ENCODE measurements at regions not wholly inside any gene's neighbourhood (a gene's known extent, or its start where the extent isn't known, plus 50 kb on each side); places are given as distances from the start of the nearest gene placed in this dataset.

- DNase-seq (ENCODE audit: low read depth) = no peak
These were observed 177.2 kb downstream of the POU4F1 start for GRCh38 chr13:78426183-78426582.

GRCh38 chr13:78420814-78421213 lies 182.5 kb downstream of the POU4F1 start:
- no peak for DNase-seq (ENCODE audit: low read depth)

GRCh38 chr13:78413887-78414553 lies 189.3 kb downstream of the POU4F1 start:
- no peak for DNase-seq (ENCODE audit: low read depth)

- DNase-seq (ENCODE audit: low read depth) = no peak
These were observed 192.5 kb downstream of the POU4F1 start for GRCh38 chr13:78410847-78411246.

GRCh38 chr13:78410164-78410563 lies 193.2 kb downstream of the POU4F1 start:
- no peak for DNase-seq (ENCODE audit: low read depth)

- no peak for DNase-seq (ENCODE audit: low read depth)
These were observed 194.2 kb downstream of the POU4F1 start for GRCh38 chr13:78409172-78409571.

GRCh38 chr13:78404846-78405360 lies 198.4 kb downstream of the POU4F1 start:
- no peak for DNase-seq (ENCODE audit: low read depth)

- no peak for DNase-seq (ENCODE audit: low read depth)
These were observed 200.5 kb downstream of the POU4F1 start for GRCh38 chr13:78402708-78403400.

- DNase-seq (ENCODE audit: low read depth) = no peak
These were observed 201.3 kb downstream of the POU4F1 start for GRCh38 chr13:78401873-78402707.

GRCh38 chr13:78398743-78399410 lies 204.5 kb downstream of the POU4F1 start:
- no peak for DNase-seq (ENCODE audit: low read depth)

- no peak for DNase-seq (ENCODE audit: low read depth)
These were observed 209.8 kb downstream of the POU4F1 start for GRCh38 chr13:78393286-78394142.

GRCh38 chr13:78383899-78384298 lies 219.5 kb downstream of the POU4F1 start:
- no peak for DNase-seq (ENCODE audit: low read depth)

GRCh38 chr13:78383071-78383484 lies 220.3 kb downstream of the POU4F1 start:
- DNase-seq (ENCODE audit: low read depth) = no peak

- DNase-seq (ENCODE audit: low read depth) = no peak
These were observed 220.9 kb downstream of the POU4F1 start for GRCh38 chr13:78382491-78382890.

- DNase-seq (ENCODE audit: low read depth) = no peak
These were observed 226.5 kb downstream of the POU4F1 start for GRCh38 chr13:78376822-78377221.

- no peak for DNase-seq (ENCODE audit: low read depth)
These were observed 227.3 kb downstream of the POU4F1 start for GRCh38 chr13:78376033-78376432.

- no peak for DNase-seq (ENCODE audit: low read depth)
These were observed 230.8 kb downstream of the POU4F1 start for GRCh38 chr13:78372581-78372980.

GRCh38 chr13:78370231-78370630 lies 233.1 kb downstream of the POU4F1 start:
- no peak for DNase-seq (ENCODE audit: low read depth)

GRCh38 chr13:78364711-78365110 lies 238.6 kb downstream of the POU4F1 start:
- no peak for DNase-seq (ENCODE audit: low read depth)

- DNase-seq (ENCODE audit: low read depth) = no peak
These were observed 262.3 kb downstream of the POU4F1 start for GRCh38 chr13:78341032-78341431.

GRCh38 chr13:78339927-78340326 lies 263.4 kb downstream of the POU4F1 start:
- DNase-seq (ENCODE audit: low read depth) = no peak

All from CMK (cell line).